H1 (cell line): ENCODE measurements at regions not wholly inside any gene's neighbourhood (a gene's known extent, or its start where the extent isn't known, plus 50 kb on each side); places are given as distances from the start of the nearest gene placed in this dataset.

Experiments used
- CTCF ChIA-PET: fragments of 300-600 bp; sonication (Branson Sonifier 250); formaldehyde crosslinking; loops from one replicate; lab custom pipeline; 2021; ENCODE audit not compliant: partially characterized antibody; lab: Charles Lee
- POLR2A ChIA-PET: fragments of 300-600 bp; sonication (Branson Sonifier 250); formaldehyde crosslinking; loops from one replicate; lab custom pipeline; 2021; ENCODE audit warnings: inconsistent platforms; ENCODE audit not compliant: partially characterized antibody; lab: Charles Lee
- DNase-seq, 2 experiments: peaks; one replicate each; pipeline versions ENCODE4 v3.0.0 to v3.0.0-alpha.2; 2010 to 2022; ENCODE audit warnings: low spot score in 2 of 2, low read depth in 1 of 2, mixed read lengths in 1 of 2
- FAIRE-seq: peaks from 2 replicates; lab custom pipeline; 2011; peaks lifted over from hg19 to GRCh38; lab: Jason Lieb, UNC
- H2AFZ ChIP-seq: 2 replicates; pipeline ENCODE4 v1.8.1; 2012; ENCODE audit warnings: low read length, inconsistent platforms
- H2AK5ac ChIP-seq: 2 replicates; pipeline ENCODE4 v1.6.1; 2013; ENCODE audit warnings: low read depth, low read length
- H2BK120ac ChIP-seq: replicated peaks from 2 replicates; pipeline ENCODE3; 2013; ENCODE audit warnings: low read depth, low read length, inconsistent platforms
- H2BK12ac ChIP-seq: 2 replicates; pipeline ENCODE4 v1.6.1; 2013; ENCODE audit warnings: low read depth, low read length
- H2BK15ac ChIP-seq: 2 replicates; pipeline ENCODE4 v1.6.1; 2013; ENCODE audit warnings: low read length
- H2BK20ac ChIP-seq: 2 replicates; pipeline ENCODE4 v1.6.1; 2013; ENCODE audit warnings: low read length
- H2BK5ac ChIP-seq: 2 replicates; pipeline ENCODE4 v1.6.1; 2013; ENCODE audit warnings: low read depth, low read length
- H3K14ac ChIP-seq: 2 replicates; pipeline ENCODE4 v1.6.1; 2013; ENCODE audit warnings: inconsistent platforms; ENCODE audit not compliant: insufficient read length
- H3K18ac ChIP-seq: 2 replicates; pipeline ENCODE4 v1.6.1; 2013; ENCODE audit warnings: low read length; ENCODE audit errors: extremely low read depth
- H3K23ac ChIP-seq: 2 replicates; pipeline ENCODE4 v1.6.1; 2013; ENCODE audit warnings: inconsistent platforms; ENCODE audit not compliant: insufficient read length
- H3K23me2 ChIP-seq: 2 replicates; pipeline ENCODE4 v1.6.1; 2013; ENCODE audit warnings: low read depth, low read length
- H3K27ac ChIP-seq: 2 replicates; pipeline ENCODE4 v1.6.1; 2011; ENCODE audit warnings: low read depth, low read length, inconsistent platforms
- H3K27me3 ChIP-seq, 4 experiments: replicated peaks in 1 of 4; 1 replicate in 1 of 4; 2 replicates in 3 of 4; pipeline versions ENCODE4 v1.6.1 to v1.8.1; 2011 to 2013; ENCODE audit warnings: low read length in 3 of 4, mild to moderate bottlenecking in 3 of 4, inconsistent platforms in 2 of 4, mixed read lengths in 2 of 4, moderate library complexity in 1 of 4; ENCODE audit not compliant: control insufficient read depth in 3 of 4, insufficient read depth in 3 of 4; ENCODE audit errors: extremely low read depth in 1 of 4
- H3K36me3 ChIP-seq, 4 experiments: 2 replicates each; pipeline versions ENCODE4 v1.6.1 to v1.8.1; 2011 to 2013; ENCODE audit warnings: mild to moderate bottlenecking in 4 of 4, low read length in 3 of 4, moderate library complexity in 2 of 4, control low read depth in 1 of 4, inconsistent platforms in 1 of 4; ENCODE audit not compliant: insufficient read depth in 4 of 4, control insufficient read depth in 2 of 4
- H3K4ac ChIP-seq: replicated peaks from 2 replicates; pipeline ENCODE3; 2013; ENCODE audit warnings: low read length, low read depth, mixed read lengths, inconsistent platforms; ENCODE audit not compliant: insufficient read length
- H3K4me1 ChIP-seq, 4 experiments: replicated peaks in 1 of 4; 1 replicate in 1 of 4; 2 replicates in 3 of 4; pipeline versions ENCODE4 v1.6.1 to v1.8.1; 2011 to 2013; ENCODE audit warnings: low read length in 3 of 4, inconsistent platforms in 2 of 4, mixed read lengths in 1 of 4; ENCODE audit not compliant: insufficient read depth in 4 of 4, control insufficient read depth in 3 of 4
- H3K4me2 ChIP-seq, 2 experiments: 2 replicates each; pipeline versions ENCODE4 v1.6.1 to v1.8.1; 2011 to 2013; ENCODE audit warnings: low read depth in 2 of 2, low read length in 2 of 2, control low read depth in 1 of 2, inconsistent platforms in 1 of 2, mild to moderate bottlenecking in 1 of 2; ENCODE audit not compliant: insufficient read depth in 1 of 2
- H3K4me3 ChIP-seq, 4 experiments: fragments of 200-600, 300-600 bp in 1 of 4; sonication (generic), shearing (Covaris generic), sonication (Bioruptor Twin) in 1 of 4; 2 replicates each; pipeline versions ENCODE4 v1.5.1 to v1.8.1; 2011 to 2016; ENCODE audit warnings: low read length in 4 of 4, low read depth in 3 of 4, control low read depth in 2 of 4, inconsistent platforms in 2 of 4, mild to moderate bottlenecking in 2 of 4, mixed read lengths in 1 of 4, moderate library complexity in 1 of 4; ENCODE audit not compliant: insufficient read depth in 2 of 4; ENCODE audit errors: extremely low read depth in 1 of 4
- H3K56ac ChIP-seq: replicated peaks from 2 replicates; pipeline ENCODE3; 2013; ENCODE audit warnings: low read depth, mild to moderate bottlenecking, mixed read lengths, low read length, inconsistent platforms; ENCODE audit not compliant: insufficient read length
- H3K79me1 ChIP-seq: 2 replicates; pipeline ENCODE4 v1.6.1; 2013; ENCODE audit warnings: low read depth, low read length, control low read depth
- H3K79me2 ChIP-seq, 2 experiments: 2 replicates each; pipeline versions ENCODE4 v1.6.1 to v1.8.1; 2012 to 2013; ENCODE audit warnings: low read length in 2 of 2, mild to moderate bottlenecking in 2 of 2, inconsistent platforms in 1 of 2; ENCODE audit not compliant: insufficient read depth in 2 of 2, control insufficient read depth in 1 of 2
- H3K9ac ChIP-seq, 4 experiments: replicated peaks in 1 of 4; 1 replicate in 1 of 4; 2 replicates in 3 of 4; pipeline versions ENCODE4 v1.6.1 to v1.8.1; 2011 to 2013; ENCODE audit warnings: low read depth in 3 of 4, low read length in 3 of 4, control low read depth in 2 of 4, mild to moderate bottlenecking in 2 of 4, moderate library complexity in 2 of 4, inconsistent platforms in 1 of 4; ENCODE audit errors: extremely low read depth in 1 of 4
- H3K9me3 ChIP-seq, 2 experiments: 2 replicates each; pipeline versions ENCODE4 v1.6.1 to v1.8.1; 2012 to 2013; ENCODE audit warnings: mild to moderate bottlenecking in 2 of 2, moderate library complexity in 2 of 2, control low read depth in 1 of 2, inconsistent platforms in 1 of 2, low read depth in 1 of 2, low read length in 1 of 2, mixed read lengths in 1 of 2; ENCODE audit not compliant: insufficient read depth in 2 of 2
- H4K20me1 ChIP-seq, 2 experiments: replicated peaks in 1 of 2; 2 replicates each; pipeline versions ENCODE3 to v1.8.1; 2011 to 2013; ENCODE audit warnings: inconsistent platforms in 2 of 2, low read length in 2 of 2, mild to moderate bottlenecking in 1 of 2; ENCODE audit not compliant: insufficient read depth in 2 of 2, control insufficient read depth in 1 of 2
- H4K5ac ChIP-seq: 2 replicates; pipeline ENCODE4 v1.6.1; 2013; ENCODE audit warnings: low read length, low read depth, mixed read lengths, inconsistent platforms; ENCODE audit not compliant: insufficient read length
- H4K8ac ChIP-seq: 2 replicates; pipeline ENCODE4 v1.8.0; 2013; ENCODE audit warnings: mild to moderate bottlenecking, moderate library complexity, low read length, inconsistent platforms; ENCODE audit not compliant: insufficient read depth; ENCODE audit errors: extremely low read depth
- H4K91ac ChIP-seq: replicated peaks from 2 replicates; pipeline ENCODE3; 2013; ENCODE audit warnings: low read length, mixed read lengths, inconsistent platforms; ENCODE audit not compliant: insufficient read length
- CBX5 ChIP-seq: fragments of 300-800, 300-1000 bp; sonication (generic); IDR thresholded peaks from 2 replicates; pipeline ENCODE4 v1.7.1; 2016; ENCODE audit warnings: antibody characterized with exemption, low read length, low read depth
- CTCF ChIP-seq, 3 experiments: IDR thresholded peaks; 1 replicate in 2 of 3; 2 replicates in 1 of 3; pipeline versions ENCODE4 v1.5.1 to v1.6.1; 2011; ENCODE audit warnings: low read length in 3 of 3, mild to moderate bottlenecking in 3 of 3, inconsistent platforms in 2 of 3, low read depth in 1 of 3, moderate library complexity in 1 of 3; ENCODE audit not compliant: insufficient read depth in 1 of 3; ENCODE audit errors: control extremely low read depth in 1 of 3
- HDAC6 ChIP-seq: IDR thresholded peaks from one replicate; pipeline ENCODE4 v1.7.1; 2012; ENCODE audit warnings: low read depth, mild to moderate bottlenecking, inconsistent platforms, low read length, moderate library complexity
- JUND ChIP-seq: IDR thresholded peaks from 2 replicates; pipeline ENCODE4 v1.6.1; 2011; ENCODE audit warnings: mild to moderate bottlenecking, improper control_type of control experiment, low read length
- NANOG ChIP-seq: IDR thresholded peaks from 2 replicates; pipeline ENCODE4 v1.6.1; 2011; ENCODE audit warnings: low read length, low read depth, mild to moderate bottlenecking, inconsistent platforms; ENCODE audit not compliant: insufficient read depth, poor library complexity, severe bottlenecking
- RAD21 ChIP-seq, 2 experiments: IDR thresholded peaks in 1 of 2; conservative IDR thresholded peaks in 1 of 2; 2 replicates each; pipeline ENCODE4 v1.6.1; 2011; ENCODE audit warnings: low read depth in 2 of 2, low read length in 2 of 2, improper control_type of control experiment in 1 of 2, inconsistent platforms in 1 of 2, mild to moderate bottlenecking in 1 of 2, moderate library complexity in 1 of 2
- RBBP5 ChIP-seq: IDR thresholded peaks from 2 replicates; pipeline ENCODE4 v1.7.1; 2012; ENCODE audit warnings: low read depth, mild to moderate bottlenecking, inconsistent platforms, low read length, moderate library complexity, borderline replicate concordance
- SIRT6 ChIP-seq: IDR thresholded peaks from one replicate; pipeline ENCODE4 v1.7.1; 2012; ENCODE audit warnings: low read length, inconsistent platforms
- SP1 ChIP-seq: IDR thresholded peaks from 2 replicates; pipeline ENCODE4 v1.6.1; 2011; ENCODE audit warnings: low read depth, low read length
- SUZ12 ChIP-seq: fragments of 200-600 bp; sonication (generic); IDR thresholded peaks from 2 replicates; pipeline ENCODE4 v1.6.1; 2012; ENCODE audit warnings: mild to moderate bottlenecking, inconsistent platforms, low read length, moderate library complexity, mixed read lengths
- TAF7 ChIP-seq: optimal IDR thresholded peaks from 2 replicates; pipeline ENCODE3; 2011; ENCODE audit warnings: low read depth, mild to moderate bottlenecking, inconsistent platforms, low read length, moderate library complexity, borderline replicate concordance
- TCF12 ChIP-seq: IDR thresholded peaks from 2 replicates; pipeline ENCODE4 v1.6.1; 2011; ENCODE audit warnings: low read depth, mild to moderate bottlenecking, low read length
- WGBS, 2 experiments: shearing (Covaris generic) in 1 of 2; methylation state at CpG; one replicate each; pipeline versions ENCODE4 v1.1.6 to v1.1.7; 2013 to 2015; ENCODE audit warnings: low lambda C conversion rate in 2 of 2, mixed read lengths in 2 of 2, inconsistent platforms in 1 of 2, low coverage in 1 of 2, missing lambda C conversion rate in 1 of 2; ENCODE audit not compliant: insufficient replicate concordance in 2 of 2, insufficient coverage in 1 of 2, insufficient read length in 1 of 2; ENCODE audit errors: extremely low coverage in 1 of 2, missing lambda C conversion rate in 1 of 2; 5-methylcytosine and 5-hydroxymethylcytosine counted together

DNA sequence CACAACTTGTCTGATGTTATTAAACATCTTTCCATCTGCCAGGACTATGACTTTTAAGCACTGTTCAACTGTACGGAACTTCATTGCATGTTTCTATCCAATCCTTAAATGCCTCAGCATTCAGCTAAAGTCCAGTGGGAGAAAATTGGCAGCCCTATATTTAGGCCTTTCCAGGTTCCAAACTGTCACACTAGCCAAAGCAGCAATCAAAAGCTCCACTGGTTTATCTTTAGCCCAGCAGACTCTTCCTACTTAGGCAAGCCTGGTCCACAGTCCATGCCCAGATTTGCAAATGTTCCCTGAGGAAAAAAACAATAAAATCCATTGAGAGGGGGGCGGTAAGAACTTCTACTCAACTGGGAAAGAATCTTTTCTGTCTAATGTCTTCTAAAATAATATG is 349.1 kb upstream of the GJE1 start:
- WGBS, 2 experiments: 85% methylated on average over 2 of the region's 2 CpGs; no CpG with 5 or more reads in 1 of the 2 experiments
- Histone ChIP-seq H4K5ac (no peak overlapping the region), H3K14ac (no peak overlapping the region), H3K79me2 (no peaks in the 10 kb centered on the region), H4K8ac (no peak overlapping the region), H2AK5ac (no peak overlapping the region), H3K4ac (no peak overlapping the region), H3K9me3 (no peaks in the 10 kb centered on the region), H3K23me2 (no peaks in the 10 kb centered on the region), H2BK15ac (no peak overlapping the region), H3K36me3 (no peaks in the 10 kb centered on the region), H3K18ac (no peak overlapping the region), H4K91ac (no peak overlapping the region), H3K27ac (no peak overlapping the region), H3K27me3 (no peaks in the 10 kb centered on the region), H3K79me1 (no peaks in the 10 kb centered on the region), H3K4me3 (no peak overlapping the region), H3K4me2 (no peak overlapping the region), H2BK12ac (no peak overlapping the region), H4K20me1 (no peaks in the 10 kb centered on the region), H2BK120ac (no peak overlapping the region), H3K9ac (no peak overlapping the region), H3K23ac (no peak overlapping the region), H3K4me1 (peaks cover 0 to 7% (median 2%) of the 10 kb centered on the region in 4 experiments; a peak in 2 of 7 replicates), H3K56ac (no peak overlapping the region), H2BK20ac (no peak overlapping the region), H2AFZ (no peak overlapping the region), H2BK5ac (no peak overlapping the region)
- CTCF ChIA-PET: no interaction called here
- DNase-seq (no peak), FAIRE-seq (peak; percentile 69)
- POLR2A ChIA-PET: no interaction called here
- TF ChIP-seq CBX5 (no peak), SP1 (no peak), CTCF (IDR thresholded peaks at IDR 0.05; ENCODE audit: control extremely low read depth in 1 of 3, insufficient read depth in 1 of 3, low read depth in 1 of 3, low read length in 3 of 3) (no peak), HDAC6 (no peak), RAD21 (IDR thresholded peaks at IDR 0.05 in 1 of 2, conservative IDR thresholded peaks at IDR 0.05 in 1 of 2; ENCODE audit: low read depth in 2 of 2, low read length in 2 of 2) (no peak), TAF7 (no peak), SIRT6 (no peak), TCF12 (no peak), JUND (no peak), SUZ12 (no peak), NANOG (no peak), RBBP5 (no peak)
